HG02884 (cell line): ENCODE measurements at regions not wholly inside any gene's neighbourhood (a gene's known extent, or its start where the extent isn't known, plus 50 kb on each side); places are given as distances from the start of the nearest gene placed in this dataset.
"Not testable (repeated sequence)": the region's sequence is repeated elsewhere in the genome, so short reads cannot be mapped to it uniquely, and the experiment has no call there.

Experiments used
- ATAC-seq: cut with Tn5 transposase; IDR thresholded peaks from one replicate; pipeline ENCODE4 v1.9.1; 2021; ENCODE audit warnings: mild to moderate bottlenecking, moderate library complexity; ENCODE audit not compliant: unreplicated experiment

DNA sequence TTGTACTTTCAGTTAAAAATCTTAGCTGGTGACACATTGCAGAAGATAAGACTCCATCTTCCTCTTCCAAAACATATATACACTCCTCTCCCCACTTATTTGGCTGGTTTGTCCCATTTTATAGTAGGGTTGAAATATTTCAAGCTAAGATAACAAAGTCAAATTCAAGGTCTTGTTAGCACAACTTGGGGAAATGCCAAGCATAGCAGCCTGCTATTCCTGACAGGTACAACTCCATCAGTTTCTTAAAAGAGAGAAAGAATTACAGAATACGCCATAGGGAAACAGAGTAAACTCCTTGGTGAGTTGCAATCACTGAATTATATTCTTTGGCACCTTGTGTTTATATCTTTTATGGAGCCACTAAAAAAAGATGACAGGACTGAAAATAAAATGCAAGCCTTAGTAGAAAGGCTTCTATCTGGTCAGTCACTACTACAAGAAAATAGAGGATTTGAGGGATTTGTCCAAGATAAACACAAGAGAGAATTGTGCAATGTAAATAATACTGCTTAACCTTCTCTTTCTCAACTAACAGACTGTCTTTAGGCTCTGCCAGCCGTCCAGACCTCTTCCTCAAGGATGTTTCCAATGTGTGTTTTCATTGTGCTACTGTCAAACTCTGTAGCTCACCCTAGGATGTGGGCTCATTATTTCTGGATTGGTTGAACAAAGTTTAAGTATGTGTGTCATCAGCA, 170.3 kb downstream of the VEGFC start:
- ATAC-seq: no peak

DNA sequence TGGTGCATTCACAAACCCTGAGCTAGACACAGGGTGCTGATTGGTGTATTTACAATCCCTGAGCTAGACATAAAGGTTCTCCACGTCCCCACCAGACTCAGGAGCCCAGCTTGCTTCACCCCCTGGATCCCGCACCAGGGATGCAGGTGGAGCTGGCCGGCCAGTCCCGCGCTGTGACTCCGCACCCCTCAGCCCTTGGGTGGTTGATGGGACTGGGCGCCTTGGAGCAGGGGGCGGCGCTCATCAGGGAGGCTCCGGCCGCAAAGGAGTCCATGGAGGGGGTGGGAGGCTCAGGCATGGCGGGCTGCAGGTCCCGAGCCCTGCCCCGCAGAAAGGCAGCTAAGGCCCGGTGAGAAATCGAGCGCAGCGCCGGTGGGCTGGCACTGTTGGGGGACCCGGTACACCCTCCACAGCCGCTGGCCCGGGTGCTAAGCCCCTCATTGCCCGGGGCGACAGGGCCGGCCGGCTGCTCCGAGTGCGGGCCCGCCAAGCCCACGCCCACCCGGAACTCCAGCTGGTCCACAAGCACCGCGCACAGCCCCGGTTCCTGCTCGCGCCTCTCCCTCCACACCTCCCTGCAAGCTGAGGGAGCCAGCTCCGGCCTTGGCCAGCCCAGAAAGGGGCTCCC, 167.6 kb downstream of the VEGFC start:
- not testable (repeated sequence) for ATAC-seq

DNA sequence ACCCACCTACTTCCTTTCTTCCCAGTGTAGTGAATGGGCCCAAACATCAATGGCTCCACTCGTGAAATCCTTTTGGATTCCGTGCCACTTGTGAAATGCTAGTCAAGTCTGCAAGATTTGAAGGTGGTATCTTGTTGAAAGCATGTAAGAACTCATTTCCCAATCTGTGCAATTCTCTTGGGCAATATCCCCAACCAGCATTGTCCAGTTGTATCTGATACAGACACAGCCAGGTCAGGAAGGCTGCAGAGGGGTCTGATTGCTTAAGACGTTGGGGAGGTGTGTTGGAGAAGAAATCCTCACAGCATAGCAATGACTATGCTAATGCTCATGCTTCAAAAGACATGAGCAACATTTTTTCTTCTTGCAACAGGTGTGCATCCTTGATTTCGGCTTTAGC, 164.8 kb downstream of the VEGFC start:
- no peak for ATAC-seq

DNA sequence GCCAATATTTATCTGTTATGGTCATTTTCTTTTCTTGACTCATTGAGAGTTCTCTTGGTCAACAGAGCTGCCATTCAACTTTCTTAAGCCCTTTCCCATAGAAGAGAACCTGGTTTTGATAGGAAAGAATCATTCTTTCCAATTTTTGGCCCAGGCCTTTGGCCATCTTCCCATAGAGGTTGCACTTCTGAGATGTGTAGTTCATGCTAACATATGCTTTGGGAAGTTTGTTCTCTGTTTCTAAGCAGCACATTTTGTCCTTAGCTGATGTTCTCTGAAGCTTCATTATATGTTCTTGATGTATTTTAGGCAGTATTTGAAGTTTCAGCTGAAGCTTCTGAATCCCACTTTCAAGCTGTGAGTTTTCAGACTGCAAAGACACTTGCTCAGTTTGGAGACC, 161.1 kb downstream of the VEGFC start:
- no peak for ATAC-seq
